DLD1 (cell line): ENCODE measurements at regions not wholly inside any gene's neighbourhood (a gene's known extent, or its start where the extent isn't known, plus 50 kb on each side); places are given as distances from the start of the nearest gene placed in this dataset.

Experiments
- in situ Hi-C: cut with HindIII; loops from 2 replicates; pipeline ENCODE4 v1.10.0; 2017; ENCODE audit warnings: low sequenced_read_pairs

- in situ Hi-C loops, result no loop called here
Observed at GRCh38 chr7:121575194-121575765, 179.2 kb upstream of the FAM3C start.

DNA sequence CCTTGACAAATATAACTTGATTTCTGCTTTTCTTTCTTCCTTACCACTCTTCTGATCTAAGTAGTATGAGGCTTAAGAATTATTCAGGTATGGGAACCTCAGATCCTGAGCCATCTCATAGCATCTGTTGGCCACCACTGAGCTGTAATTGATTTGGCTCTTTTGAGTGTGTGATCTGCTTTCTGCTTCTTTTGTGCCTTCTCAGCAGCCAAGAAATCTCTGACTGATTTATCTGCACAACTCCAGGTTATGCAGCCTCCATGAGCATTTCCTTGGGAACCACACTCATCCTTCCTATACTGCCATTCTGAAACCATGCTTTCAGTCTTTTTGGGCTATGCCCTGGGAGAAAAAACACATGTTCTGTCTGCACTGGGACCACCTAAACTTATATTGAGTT lies 178.0 kb upstream of the FAM3C start:
- in situ Hi-C loops, result loop anchor here (25.0 kb wide), 1 partner anchor 187 kb away; the partner anchor contains the start of gene FAM3C

DNA sequence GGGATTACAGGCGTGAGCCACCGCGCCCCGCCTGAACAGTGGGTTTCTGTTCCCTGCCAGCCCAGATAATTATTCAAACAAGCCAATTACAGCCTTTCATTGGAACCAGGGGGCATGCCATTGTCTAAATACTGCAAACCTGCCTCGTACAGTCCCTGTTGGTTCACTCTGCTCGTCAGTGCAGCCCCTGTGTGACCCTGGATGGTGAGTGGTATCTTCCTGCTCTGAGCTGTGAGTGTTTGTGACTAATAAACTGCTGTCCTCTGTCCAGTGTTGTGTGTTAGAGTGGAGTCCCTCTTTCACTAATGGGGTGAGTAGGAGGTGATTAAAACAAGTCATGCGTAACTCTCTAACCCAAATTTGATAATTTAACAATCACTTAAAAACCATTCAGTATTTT lies 176.5 kb upstream of the FAM3C start:
- in situ Hi-C loops, result loop anchor here (25.0 kb wide), 1 partner anchor 185 kb away; the partner anchor contains the start of gene FAM3C

GRCh38 chr7:121570365-121570764 lies 174.3 kb upstream of the FAM3C start:
- in situ Hi-C loops, result loop anchor here (25.0 kb wide), 1 partner anchor 183 kb away; the partner anchor contains the start of gene FAM3C

- in situ Hi-C loops, result loop anchor here (25.0 kb wide), 1 partner anchor 176 kb away; the partner anchor contains the start of gene FAM3C
Observed at GRCh38 chr7:121563177-121563576, 167.1 kb upstream of the FAM3C start.

- in situ Hi-C loops, result loop anchor here (25.0 kb wide), 1 partner anchor 175 kb away; the partner anchor contains the start of gene FAM3C
Observed at GRCh38 chr7:121562259-121562658, 166.2 kb upstream of the FAM3C start.

DNA sequence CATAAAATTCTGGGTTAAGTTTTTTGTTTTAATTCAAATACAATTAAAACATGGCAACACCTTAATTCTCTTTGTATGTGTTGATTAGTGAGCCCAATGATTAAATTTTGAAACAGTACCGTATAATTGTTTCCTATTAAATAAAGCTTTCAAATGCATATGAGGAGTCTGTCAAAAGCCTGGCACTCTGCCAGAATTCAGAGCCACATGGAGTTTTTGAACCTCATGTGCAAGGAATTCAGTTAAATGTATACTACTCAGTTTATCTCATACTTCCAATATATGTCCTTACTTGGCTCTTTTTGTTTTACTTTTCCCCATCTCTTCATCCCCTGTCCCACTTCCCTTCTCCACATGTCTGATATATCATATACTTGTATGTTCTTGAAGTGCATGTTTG lies 165.6 kb upstream of the FAM3C start:
- in situ Hi-C loops, result loop anchor here (25.0 kb wide), 1 partner anchor 174 kb away; the partner anchor contains the start of gene FAM3C

DNA sequence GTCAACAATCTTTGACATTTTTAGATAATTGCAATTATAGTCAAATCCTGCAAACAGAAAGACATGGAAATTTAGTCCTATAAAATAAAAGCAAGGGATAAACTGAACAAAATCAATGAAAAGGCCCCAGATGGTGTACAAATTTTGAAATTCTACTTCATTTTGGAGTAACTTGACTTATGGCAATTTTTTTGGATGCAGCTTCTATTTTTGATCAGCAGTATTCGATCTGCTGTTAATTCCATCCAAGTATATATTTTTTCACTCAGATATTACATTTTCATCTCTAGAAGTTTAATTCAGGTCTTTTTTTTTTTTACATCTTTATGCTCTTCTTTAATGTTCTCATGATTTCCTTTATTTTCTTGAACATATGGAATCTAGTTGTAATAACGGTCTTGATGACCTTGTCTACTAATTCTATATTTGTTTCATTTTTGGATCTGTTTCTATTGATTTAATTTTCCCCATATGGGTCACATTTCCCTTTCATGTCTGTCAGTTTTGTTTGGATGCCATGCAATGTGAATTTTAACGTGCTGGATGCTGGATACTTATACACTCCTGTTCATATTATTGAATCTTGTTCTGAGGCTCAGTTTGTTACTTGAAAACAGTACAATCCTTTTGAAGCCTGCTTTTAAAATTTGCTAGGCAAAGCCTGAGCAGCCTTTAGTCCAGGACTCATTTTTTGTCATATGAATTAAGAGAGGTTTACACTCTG lies 164.3 kb upstream of the FAM3C start:
- in situ Hi-C loops, result loop anchor here (25.0 kb wide), 1 partner anchor 173 kb away; the partner anchor contains the start of gene FAM3C

DNA sequence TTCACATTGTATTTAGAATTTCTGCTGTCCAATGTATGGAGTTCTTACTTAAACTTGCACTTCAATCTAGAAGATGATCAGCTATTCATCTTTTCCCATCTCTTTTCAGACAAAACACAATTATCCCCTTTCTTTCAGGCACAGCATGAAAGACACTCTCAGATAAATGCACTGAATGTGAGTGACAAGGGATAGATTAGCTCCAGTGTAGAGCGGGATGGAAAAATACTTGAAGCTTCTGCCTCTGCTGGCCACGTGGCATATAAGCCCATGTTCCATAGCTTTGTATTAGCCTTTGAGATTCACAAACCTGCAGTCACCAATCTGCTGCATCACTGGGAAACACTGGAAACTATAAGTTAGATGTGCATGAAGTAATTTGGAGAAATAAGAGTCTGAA lies 162.2 kb upstream of the FAM3C start:
- in situ Hi-C loops, result loop anchor here (25.0 kb wide), 1 partner anchor 171 kb away; the partner anchor contains the start of gene FAM3C

GRCh38 chr7:121557034-121557892 lies 161.2 kb upstream of the FAM3C start:
- in situ Hi-C loops, result loop anchor here (25.0 kb wide), 1 partner anchor 170 kb away; the partner anchor contains the start of gene FAM3C

DNA sequence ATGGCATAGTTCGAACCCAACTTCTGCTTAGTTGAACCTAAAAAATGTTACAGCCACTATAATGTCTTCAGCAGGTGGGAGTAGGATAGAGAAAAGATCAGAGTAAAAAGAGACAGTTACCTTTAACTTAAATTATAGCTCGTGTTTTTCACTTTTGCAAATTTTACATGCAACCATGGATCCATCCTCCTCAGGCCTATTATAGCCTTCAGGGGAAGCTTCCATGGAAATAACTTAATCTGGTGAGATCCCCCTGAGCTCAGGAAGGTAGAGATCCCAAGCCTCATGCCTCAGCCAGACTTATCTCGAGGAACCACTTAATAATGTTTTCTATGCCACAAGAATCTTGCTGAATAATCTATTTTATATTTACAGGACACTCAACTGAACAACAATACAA lies 159.4 kb upstream of the FAM3C start:
- in situ Hi-C loops, result loop anchor here (25.0 kb wide), 1 partner anchor 168 kb away; the partner anchor contains the start of gene FAM3C

DNA sequence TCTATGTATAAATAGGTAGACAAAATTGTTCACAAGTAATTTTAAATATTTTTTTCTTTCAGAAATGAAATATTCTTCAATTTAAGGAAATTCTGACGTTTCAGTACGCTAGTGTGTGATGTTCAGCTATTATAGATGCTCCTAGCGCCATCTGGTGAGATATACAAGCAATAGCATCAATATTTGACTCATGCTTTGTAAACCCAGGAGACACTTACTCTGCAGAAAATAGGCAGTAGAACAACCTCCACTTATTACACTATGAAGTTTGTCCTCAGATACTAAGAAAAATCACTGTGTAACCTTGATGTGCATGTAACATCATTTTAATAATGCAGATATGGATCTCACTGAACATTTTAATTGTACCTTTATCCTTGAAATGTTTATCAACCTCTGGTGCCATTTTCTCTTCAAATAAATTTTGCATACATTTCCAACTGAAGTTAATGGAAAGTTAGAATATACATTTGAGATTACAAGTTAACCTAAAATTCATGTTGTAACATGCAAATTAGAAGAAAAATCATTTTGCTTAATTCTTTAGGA lies 151.5 kb upstream of the FAM3C start:
- in situ Hi-C loops, result no loop called here

- in situ Hi-C loops, result no loop called here
Observed at GRCh38 chr7:121546632-121547543, 150.8 kb upstream of the FAM3C start.

- in situ Hi-C loops, result no loop called here
Observed at GRCh38 chr7:121545418-121545817, 149.3 kb upstream of the FAM3C start.

DNA sequence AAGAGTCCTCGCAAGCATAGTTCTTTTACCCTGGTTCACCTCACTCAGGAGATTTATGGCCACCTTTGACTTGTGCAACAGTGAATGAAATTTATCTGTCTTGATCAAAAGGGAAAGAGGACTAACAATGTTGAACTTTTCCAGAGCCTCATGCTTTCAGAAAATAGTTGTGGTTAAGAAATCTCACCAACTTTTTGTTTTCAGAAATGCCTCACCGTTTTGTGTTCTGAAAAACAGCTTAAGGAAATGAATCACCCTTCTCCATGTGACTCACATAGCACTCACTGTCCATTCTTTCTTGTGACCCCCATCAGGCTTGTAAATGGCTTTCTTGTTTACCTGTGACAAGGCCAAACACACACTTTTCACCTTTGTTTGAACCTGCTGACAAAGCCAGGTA lies 148.6 kb upstream of the FAM3C start:
- in situ Hi-C loops, result no loop called here

DNA sequence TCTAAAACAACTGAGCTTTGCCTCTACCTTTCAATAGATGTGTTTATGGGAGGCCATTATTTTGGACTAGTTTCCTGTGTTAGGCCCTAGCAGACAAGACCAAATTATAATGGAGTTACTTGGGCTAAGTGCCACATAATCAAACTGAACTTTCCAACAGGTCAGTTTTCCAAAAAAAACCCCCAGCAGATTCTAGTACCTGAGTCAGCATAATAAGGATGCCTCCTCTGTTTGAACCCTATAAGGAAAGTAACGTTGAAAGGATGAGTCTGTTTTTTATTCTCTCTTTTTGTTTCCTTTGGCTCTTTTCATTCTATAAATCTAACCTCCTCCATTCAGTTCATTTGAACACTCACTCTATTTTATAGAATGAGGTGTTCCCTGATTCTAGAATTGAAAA lies 148.1 kb upstream of the FAM3C start:
- in situ Hi-C loops, result no loop called here

- in situ Hi-C loops, result no loop called here
Observed at GRCh38 chr7:121541457-121541856, 145.3 kb upstream of the FAM3C start.

DNA sequence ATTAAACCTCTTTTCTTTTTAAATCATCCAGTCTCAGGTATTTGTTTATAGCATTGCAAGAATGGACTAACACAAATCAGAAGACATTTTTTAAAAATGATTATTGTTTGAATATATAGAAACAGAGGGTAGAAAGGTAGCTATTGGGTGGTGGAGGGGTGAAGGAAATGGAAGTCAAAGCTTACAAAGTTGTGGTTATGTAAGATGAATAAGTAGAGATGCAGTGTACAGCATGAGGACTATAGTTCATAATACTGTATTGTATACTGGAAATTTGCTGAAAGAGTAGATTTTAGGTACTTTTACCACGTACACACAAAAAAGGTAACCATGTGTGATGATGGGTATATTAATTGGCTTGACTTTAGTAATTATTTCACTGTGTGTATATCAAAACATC lies 144.0 kb upstream of the FAM3C start:
- in situ Hi-C loops, result no loop called here

DNA sequence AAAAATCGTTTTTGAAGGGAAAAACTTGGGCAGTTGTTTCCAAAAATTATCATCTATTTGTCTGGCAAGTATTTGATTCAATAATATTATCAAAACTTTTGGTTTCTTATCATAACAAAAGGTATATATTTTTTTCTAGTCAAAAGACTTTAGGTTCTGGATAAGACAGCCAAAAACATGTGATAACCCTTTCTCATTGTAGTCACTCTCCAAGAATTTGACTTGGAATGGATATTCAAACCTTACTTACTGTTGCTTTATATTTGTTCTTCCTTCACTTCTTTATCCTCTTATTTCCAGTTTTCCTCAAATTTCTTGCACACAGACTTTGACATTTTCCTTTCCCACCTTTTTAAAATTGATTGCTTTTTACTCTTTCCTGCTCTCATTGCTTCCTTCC lies 140.9 kb upstream of the FAM3C start:
- in situ Hi-C loops, result no loop called here
